ENCODE measurements at regions not wholly inside any gene's neighbourhood (a gene's known extent, or its start where the extent isn't known, plus 50 kb on each side); places are given as distances from the start of the nearest gene placed in this dataset.

- Histone ChIP-seq H3K36me3 (no peaks in the 10 kb centered on the region), H3K4me1 (peaks cover 0 to 10% (median 0%) of the 10 kb centered on the region in 4 donors), H3K4me3 (no peak overlapping the region), H3K27me3 (no peaks in the 10 kb centered on the region), H3K9me3 (no peaks in the 10 kb centered on the region), H3K27ac (no peak overlapping the region)
- 91 to 92% methylated on average over 3 of the region's 3 CpGs for WGBS, 2 donors
- TF ChIP-seq POLR2A (IDR thresholded peaks at IDR 0.05) (no peak), EP300 (IDR thresholded peaks at IDR 0.05) (no peak)
- TF ChIP-seq, protein P1, sequence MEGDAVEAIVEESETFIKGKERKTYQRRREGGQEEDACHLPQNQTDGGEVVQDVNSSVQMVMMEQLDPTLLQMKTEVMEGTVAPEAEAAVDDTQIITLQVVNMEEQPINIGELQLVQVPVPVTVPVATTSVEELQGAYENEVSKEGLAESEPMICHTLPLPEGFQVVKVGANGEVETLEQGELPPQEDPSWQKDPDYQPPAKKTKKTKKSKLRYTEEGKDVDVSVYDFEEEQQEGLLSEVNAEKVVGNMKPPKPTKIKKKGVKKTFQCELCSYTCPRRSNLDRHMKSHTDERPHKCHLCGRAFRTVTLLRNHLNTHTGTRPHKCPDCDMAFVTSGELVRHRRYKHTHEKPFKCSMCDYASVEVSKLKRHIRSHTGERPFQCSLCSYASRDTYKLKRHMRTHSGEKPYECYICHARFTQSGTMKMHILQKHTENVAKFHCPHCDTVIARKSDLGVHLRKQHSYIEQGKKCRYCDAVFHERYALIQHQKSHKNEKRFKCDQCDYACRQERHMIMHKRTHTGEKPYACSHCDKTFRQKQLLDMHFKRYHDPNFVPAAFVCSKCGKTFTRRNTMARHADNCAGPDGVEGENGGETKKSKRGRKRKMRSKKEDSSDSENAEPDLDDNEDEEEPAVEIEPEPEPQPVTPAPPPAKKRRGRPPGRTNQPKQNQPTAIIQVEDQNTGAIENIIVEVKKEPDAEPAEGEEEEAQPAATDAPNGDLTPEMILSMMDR (IDR thresholded peaks at IDR 0.05) = no peak
- no peak for DNase-seq (ENCODE audit: low spot score in 2 of 2)
Observed at GRCh38 chr2:167678158-167678557, 569.2 kb downstream of the STK39 start.

DNA sequence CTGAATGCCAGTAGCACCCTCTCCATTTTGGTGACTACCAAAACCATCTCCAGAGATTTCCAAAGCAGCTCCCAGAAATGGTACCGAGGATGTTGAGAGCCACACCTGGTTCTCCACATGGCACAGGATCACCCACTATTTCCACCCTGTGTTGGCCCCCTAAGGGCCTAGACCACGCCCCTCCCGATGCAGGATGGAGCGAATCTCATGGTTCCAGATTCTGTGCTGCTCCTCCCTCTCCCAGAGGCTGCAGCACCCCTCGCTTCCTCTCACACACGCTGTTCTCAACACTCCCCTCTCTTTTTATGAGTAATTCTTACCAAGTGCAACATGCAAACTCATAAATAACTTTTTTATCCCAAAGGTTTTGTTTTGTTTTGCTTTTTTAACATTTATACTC is 571.5 kb downstream of the STK39 start:
- TF ChIP-seq, protein P1 (IDR thresholded peaks at IDR 0.05) = no peak
- no peak for TF ChIP-seq EP300 (IDR thresholded peaks at IDR 0.05)
- no peak for TF ChIP-seq POLR2A (IDR thresholded peaks at IDR 0.05)
- peaks cover 0 to 6% (median 0%) of the 10 kb centered on the region in 4 donors for H3K9me3 ChIP-seq
- no peak overlapping the region for H3K4me3 ChIP-seq
- H3K36me3 ChIP-seq = no peaks in the 10 kb centered on the region
- 70 to 71% methylated on average over 6 of the region's 6 CpGs for WGBS, 2 donors
- H3K27me3 ChIP-seq = no peaks in the 10 kb centered on the region
- no peaks in the 10 kb centered on the region for H3K4me1 ChIP-seq
- no peak overlapping the region for H3K27ac ChIP-seq
- DNase-seq (ENCODE audit: low spot score in 2 of 2) = no peak

DNA sequence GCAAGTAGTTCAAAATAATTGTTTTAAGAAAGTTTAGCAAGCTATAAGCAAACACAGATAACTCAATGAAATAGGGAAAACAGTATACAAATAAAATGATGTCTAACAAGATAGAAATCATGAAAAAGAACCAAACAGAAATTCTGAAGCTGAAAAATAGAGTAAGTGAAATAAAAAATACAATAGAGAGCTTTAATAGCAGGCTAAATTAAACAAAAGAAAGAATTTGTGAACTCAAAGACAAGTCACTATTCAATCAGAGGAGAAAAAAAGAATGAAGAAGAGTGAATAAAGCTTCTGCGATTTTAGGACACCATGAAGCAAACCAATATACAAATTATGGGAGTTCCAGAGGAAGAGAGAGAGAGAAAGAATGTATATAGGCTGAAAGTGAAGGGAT is 576.8 kb downstream of the STK39 start:
- H3K36me3 ChIP-seq = no peaks in the 10 kb centered on the region
- no CpG with 5 or more reads among the region's 1 CpG for WGBS, 2 donors
- TF ChIP-seq POLR2A (IDR thresholded peaks at IDR 0.05) (no peak), EP300 (IDR thresholded peaks at IDR 0.05) (no peak)
- TF ChIP-seq, protein P1 (IDR thresholded peaks at IDR 0.05) = no peak
- H3K27me3 ChIP-seq = no peaks in the 10 kb centered on the region
- no peaks in the 10 kb centered on the region for H3K4me1 ChIP-seq
- H3K4me3 ChIP-seq = no peak overlapping the region
- DNase-seq (ENCODE audit: low spot score in 2 of 2) = no peak
- no peak overlapping the region for H3K27ac ChIP-seq
- H3K9me3 ChIP-seq = peaks cover 0 to 38% (median 4%) of the 10 kb centered on the region in 4 donors

DNA sequence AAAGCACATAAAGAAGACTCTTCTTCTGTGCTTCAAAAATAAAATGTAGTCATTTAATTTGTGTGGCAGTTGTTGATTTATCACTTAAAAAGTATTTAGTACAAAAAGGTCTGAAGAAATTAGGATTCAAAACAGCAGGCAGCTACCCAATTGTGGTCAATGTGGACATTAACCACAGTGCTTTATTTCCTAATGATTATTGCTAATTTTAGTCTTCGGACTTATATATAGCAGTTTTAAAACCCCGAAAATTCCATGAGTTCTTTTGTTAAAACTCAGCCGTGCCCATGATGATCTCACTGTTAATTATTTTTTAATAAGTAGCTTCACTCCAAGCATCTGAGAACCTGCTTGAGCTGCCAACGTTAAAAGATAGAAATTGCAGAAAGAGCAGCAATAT is 594.3 kb downstream of the STK39 start:
- Histone ChIP-seq H3K9me3 (no peaks in the 10 kb centered on the region), H3K36me3 (no peaks in the 10 kb centered on the region), H3K27me3 (no peaks in the 10 kb centered on the region), H3K4me1 (no peaks in the 10 kb centered on the region), H3K27ac (no peak overlapping the region), H3K4me3 (no peak overlapping the region)
- 47 to 58% methylated on average over 4 of the region's 4 CpGs for WGBS, 2 donors
- DNase-seq (ENCODE audit: low spot score in 2 of 2) = no peak
- TF ChIP-seq EP300 (IDR thresholded peaks at IDR 0.05) (no peak), POLR2A (IDR thresholded peaks at IDR 0.05) (no peak)
- TF ChIP-seq, protein P1 (IDR thresholded peaks at IDR 0.05) = no peak

DNA sequence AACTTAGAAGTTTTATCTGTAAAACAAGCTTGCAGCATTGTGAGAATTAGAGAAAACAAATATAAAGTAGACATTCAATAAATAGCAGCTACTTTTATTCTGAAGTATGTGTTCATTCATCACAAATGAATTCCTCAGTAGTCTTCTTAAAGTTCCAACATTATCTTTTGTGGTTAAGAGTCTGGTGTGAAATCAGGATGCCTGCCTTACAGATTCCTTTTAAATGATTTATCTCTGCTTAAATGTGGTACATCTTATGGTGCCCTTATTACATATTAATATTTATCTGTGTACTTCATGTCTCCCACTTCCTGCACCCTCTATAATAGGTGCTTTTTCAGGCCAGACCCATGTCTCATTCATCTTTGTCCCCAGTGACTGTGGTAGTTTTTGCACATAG is 595.0 kb downstream of the STK39 start:
- H3K27me3 ChIP-seq = no peaks in the 10 kb centered on the region
- no peaks in the 10 kb centered on the region for H3K4me1 ChIP-seq
- no peak for DNase-seq (ENCODE audit: low spot score in 2 of 2)
- no peak overlapping the region for H3K27ac ChIP-seq
- H3K4me3 ChIP-seq = no peak overlapping the region
- TF ChIP-seq, protein P1 (IDR thresholded peaks at IDR 0.05) = no peak
- no peak for TF ChIP-seq EP300 (IDR thresholded peaks at IDR 0.05)
- no peak for TF ChIP-seq POLR2A (IDR thresholded peaks at IDR 0.05)
- H3K9me3 ChIP-seq = no peaks in the 10 kb centered on the region
- no peaks in the 10 kb centered on the region for H3K36me3 ChIP-seq
